ENCODE measurements at regions not wholly inside any gene's neighbourhood (a gene's known extent, or its start where the extent isn't known, plus 50 kb on each side); places are given as distances from the start of the nearest gene placed in this dataset.

GRCh38 chr6:51289041-51289440, 470.4 kb downstream of the TFAP2B start:
- TF ChIP-seq MAX (IDR thresholded peaks at IDR 0.05; ENCODE audit: low read depth, low read length): no peak
- no peak for TF ChIP-seq POLR2A (IDR thresholded peaks at IDR 0.05; ENCODE audit: extremely low read depth, insufficient read length)
- no peak for TF ChIP-seq MYC (IDR thresholded peaks at IDR 0.05; ENCODE audit: low read depth, low read length)
- no peak for TF ChIP-seq CTCF (IDR thresholded peaks at IDR 0.05; ENCODE audit: low read depth, low read length)
- no peak for DNase-seq (ENCODE audit: low read depth)
- no peak overlapping the region for H3K4me3 ChIP-seq (ENCODE audit: low read depth, low read length)

GRCh38 chr6:51292659-51293058, 474.0 kb downstream of the TFAP2B start:
- TF ChIP-seq POLR2A (IDR thresholded peaks at IDR 0.05; ENCODE audit: extremely low read depth, insufficient read length) (no peak), MYC (IDR thresholded peaks at IDR 0.05; ENCODE audit: low read depth, low read length) (no peak), CTCF (IDR thresholded peaks at IDR 0.05; ENCODE audit: low read depth, low read length) (no peak), MAX (IDR thresholded peaks at IDR 0.05; ENCODE audit: low read depth, low read length) (no peak)
- H3K4me3 ChIP-seq (ENCODE audit: low read depth, low read length): no peak overlapping the region
- DNase-seq (ENCODE audit: low read depth): no peak

- no peak for DNase-seq (ENCODE audit: low read depth)
- TF ChIP-seq MAX (IDR thresholded peaks at IDR 0.05; ENCODE audit: low read depth, low read length) (no peak), CTCF (IDR thresholded peaks at IDR 0.05; ENCODE audit: low read depth, low read length) (no peak), POLR2A (IDR thresholded peaks at IDR 0.05; ENCODE audit: extremely low read depth, insufficient read length) (no peak), MYC (IDR thresholded peaks at IDR 0.05; ENCODE audit: low read depth, low read length) (no peak)
- H3K4me3 ChIP-seq (ENCODE audit: low read depth, low read length): no peak overlapping the region
Observed at GRCh38 chr6:51299621-51300380, 481.1 kb downstream of the TFAP2B start.

- no peak for DNase-seq (ENCODE audit: low read depth)
- no peak overlapping the region for H3K4me3 ChIP-seq (ENCODE audit: low read depth, low read length)
- TF ChIP-seq CTCF (IDR thresholded peaks at IDR 0.05; ENCODE audit: low read depth, low read length): no peak
- TF ChIP-seq MAX (IDR thresholded peaks at IDR 0.05; ENCODE audit: low read depth, low read length): no peak
- no peak for TF ChIP-seq MYC (IDR thresholded peaks at IDR 0.05; ENCODE audit: low read depth, low read length)
- TF ChIP-seq POLR2A (IDR thresholded peaks at IDR 0.05; ENCODE audit: extremely low read depth, insufficient read length): no peak
Observed at GRCh38 chr6:51300510-51300909, 481.8 kb downstream of the TFAP2B start.

GRCh38 chr6:51301962-51302361, 483.3 kb downstream of the TFAP2B start:
- no peak for DNase-seq (ENCODE audit: low read depth)
- no peak overlapping the region for H3K4me3 ChIP-seq (ENCODE audit: low read depth, low read length)
- TF ChIP-seq CTCF (IDR thresholded peaks at IDR 0.05; ENCODE audit: low read depth, low read length) (no peak), POLR2A (IDR thresholded peaks at IDR 0.05; ENCODE audit: extremely low read depth, insufficient read length) (no peak)
